ENCODE measurements at regions not wholly inside any gene's neighbourhood (a gene's known extent, or its start where the extent isn't known, plus 50 kb on each side); places are given as distances from the start of the nearest gene placed in this dataset.
"Not testable (repeated sequence)": the region's sequence is repeated elsewhere in the genome, so short reads cannot be mapped to it uniquely, and the experiment has no call there.

- H3K4me3 ChIP-seq (ENCODE audit: low read length) = no peak overlapping the region
- H4K20me1 ChIP-seq (ENCODE audit: insufficient read depth, low read length) = no peaks in the 10 kb centered on the region
- no peak overlapping the region for H3K4me2 ChIP-seq (ENCODE audit: low read depth, low read length)
- H3K9ac ChIP-seq (ENCODE audit: low read length) = no peak overlapping the region
- no peaks in the 10 kb centered on the region for H3K9me2 ChIP-seq (replicated peaks; ENCODE audit: insufficient read depth, low read length)
- no peak overlapping the region for H2AFZ ChIP-seq (ENCODE audit: low read length)
- no peak overlapping the region for H3K27ac ChIP-seq (ENCODE audit: low read length)
- DNase-seq = no peak
- H3K27me3 ChIP-seq (replicated peaks; ENCODE audit: insufficient read depth, low read length) = no peaks in the 10 kb centered on the region
- no peaks in the 10 kb centered on the region for H3K36me3 ChIP-seq (replicated peaks; ENCODE audit: insufficient read depth, low read length)
- H3K9me3 ChIP-seq (replicated peaks; ENCODE audit: insufficient read depth, low read length) = no peaks in the 10 kb centered on the region
- TF ChIP-seq EZH2 (optimal IDR thresholded peaks at IDR 0.05; ENCODE audit: low read depth, low read length) = no peak
- TF ChIP-seq CTCF (IDR thresholded peaks at IDR 0.05; ENCODE audit: low read length) = no peak
- TF ChIP-seq EZH2phosphoT487 (IDR thresholded peaks at IDR 0.05; ENCODE audit: low read length) = no peak
- no peaks in the 10 kb centered on the region for H3F3A ChIP-seq (ENCODE audit: insufficient read depth, low read length)
- H3K4me1 ChIP-seq (ENCODE audit: low read length) = no peaks in the 10 kb centered on the region
- H3K79me2 ChIP-seq (ENCODE audit: low read length) = no peaks in the 10 kb centered on the region
These were observed 80.5 kb upstream of the OSBPL11 start for GRCh38 chr3:125675791-125676190.

GRCh38 chr3:125679258-125679657, 84.0 kb upstream of the OSBPL11 start:
- H3K27ac ChIP-seq (ENCODE audit: low read length) = no peak overlapping the region
- no peaks in the 10 kb centered on the region for H3K4me1 ChIP-seq (ENCODE audit: low read length)
- no peaks in the 10 kb centered on the region for H3K36me3 ChIP-seq (replicated peaks; ENCODE audit: insufficient read depth, low read length)
- TF ChIP-seq CTCF (IDR thresholded peaks at IDR 0.05; ENCODE audit: low read length) = no peak
- TF ChIP-seq EZH2 (optimal IDR thresholded peaks at IDR 0.05; ENCODE audit: low read depth, low read length) = no peak
- no peak for TF ChIP-seq EZH2phosphoT487 (IDR thresholded peaks at IDR 0.05; ENCODE audit: low read length)
- no peak overlapping the region for H3K9ac ChIP-seq (ENCODE audit: low read length)
- H3K4me2 ChIP-seq (ENCODE audit: low read depth, low read length) = no peak overlapping the region
- no peaks in the 10 kb centered on the region for H3F3A ChIP-seq (ENCODE audit: insufficient read depth, low read length)
- no peaks in the 10 kb centered on the region for H3K79me2 ChIP-seq (ENCODE audit: low read length)
- H3K9me3 ChIP-seq (replicated peaks; ENCODE audit: insufficient read depth, low read length) = no peaks in the 10 kb centered on the region
- no peak overlapping the region for H3K4me3 ChIP-seq (ENCODE audit: low read length)
- H4K20me1 ChIP-seq (ENCODE audit: insufficient read depth, low read length) = no peaks in the 10 kb centered on the region
- H3K27me3 ChIP-seq (replicated peaks; ENCODE audit: insufficient read depth, low read length) = no peaks in the 10 kb centered on the region
- DNase-seq = no peak
- no peak overlapping the region for H2AFZ ChIP-seq (ENCODE audit: low read length)
- H3K9me2 ChIP-seq (replicated peaks; ENCODE audit: insufficient read depth, low read length) = no peaks in the 10 kb centered on the region

GRCh38 chr3:125681146-125681545, 85.8 kb upstream of the OSBPL11 start:
- H3K9me2 ChIP-seq (replicated peaks; ENCODE audit: insufficient read depth, low read length) = no peaks in the 10 kb centered on the region
- H3K79me2 ChIP-seq (ENCODE audit: low read length) = no peaks in the 10 kb centered on the region
- H3K4me2 ChIP-seq (ENCODE audit: low read depth, low read length) = no peak overlapping the region
- H3K27me3 ChIP-seq (replicated peaks; ENCODE audit: insufficient read depth, low read length) = no peaks in the 10 kb centered on the region
- TF ChIP-seq EZH2 (optimal IDR thresholded peaks at IDR 0.05; ENCODE audit: low read depth, low read length) (no peak), EZH2phosphoT487 (IDR thresholded peaks at IDR 0.05; ENCODE audit: low read length) (no peak), CTCF (IDR thresholded peaks at IDR 0.05; ENCODE audit: low read length) (no peak)
- no peaks in the 10 kb centered on the region for H3K4me1 ChIP-seq (ENCODE audit: low read length)
- no peak overlapping the region for H3K4me3 ChIP-seq (ENCODE audit: low read length)
- H3K27ac ChIP-seq (ENCODE audit: low read length) = no peak overlapping the region
- H4K20me1 ChIP-seq (ENCODE audit: insufficient read depth, low read length) = no peaks in the 10 kb centered on the region
- no peaks in the 10 kb centered on the region for H3K9me3 ChIP-seq (replicated peaks; ENCODE audit: insufficient read depth, low read length)
- H3K9ac ChIP-seq (ENCODE audit: low read length) = no peak overlapping the region
- DNase-seq = no peak
- H2AFZ ChIP-seq (ENCODE audit: low read length) = no peak overlapping the region
- no peaks in the 10 kb centered on the region for H3F3A ChIP-seq (ENCODE audit: insufficient read depth, low read length)
- no peaks in the 10 kb centered on the region for H3K36me3 ChIP-seq (replicated peaks; ENCODE audit: insufficient read depth, low read length)

GRCh38 chr3:125681906-125682305, 86.6 kb upstream of the OSBPL11 start:
- not testable (repeated sequence) for H3K79me2 ChIP-seq (ENCODE audit: low read length); H4K20me1 ChIP-seq (ENCODE audit: insufficient read depth, low read length); H3K9ac ChIP-seq (ENCODE audit: low read length); H3K4me3 ChIP-seq (ENCODE audit: low read length); H3K9me2 ChIP-seq (replicated peaks; ENCODE audit: insufficient read depth, low read length); H3K4me1 ChIP-seq (ENCODE audit: low read length); DNase-seq; H2AFZ ChIP-seq (ENCODE audit: low read length); H3K36me3 ChIP-seq (replicated peaks; ENCODE audit: insufficient read depth, low read length); H3K27me3 ChIP-seq (replicated peaks; ENCODE audit: insufficient read depth, low read length); H3K9me3 ChIP-seq (replicated peaks; ENCODE audit: insufficient read depth, low read length); H3K4me2 ChIP-seq (ENCODE audit: low read depth, low read length); H3K27ac ChIP-seq (ENCODE audit: low read length); H3F3A ChIP-seq (ENCODE audit: insufficient read depth, low read length)

GRCh38 chr3:125682610-125683009, 87.3 kb upstream of the OSBPL11 start:
- H2AFZ ChIP-seq (ENCODE audit: low read length); H3F3A ChIP-seq (ENCODE audit: insufficient read depth, low read length); H3K4me1 ChIP-seq (ENCODE audit: low read length); DNase-seq; H3K27me3 ChIP-seq (replicated peaks; ENCODE audit: insufficient read depth, low read length); H3K9me2 ChIP-seq (replicated peaks; ENCODE audit: insufficient read depth, low read length); H3K4me3 ChIP-seq (ENCODE audit: low read length); H3K9me3 ChIP-seq (replicated peaks; ENCODE audit: insufficient read depth, low read length); H4K20me1 ChIP-seq (ENCODE audit: insufficient read depth, low read length); H3K9ac ChIP-seq (ENCODE audit: low read length); H3K4me2 ChIP-seq (ENCODE audit: low read depth, low read length); H3K27ac ChIP-seq (ENCODE audit: low read length); H3K36me3 ChIP-seq (replicated peaks; ENCODE audit: insufficient read depth, low read length); H3K79me2 ChIP-seq (ENCODE audit: low read length): not testable (repeated sequence)
